ENCODE measurements at regions not wholly inside any gene's neighbourhood (a gene's known extent, or its start where the extent isn't known, plus 50 kb on each side); places are given as distances from the start of the nearest gene placed in this dataset.

DNA sequence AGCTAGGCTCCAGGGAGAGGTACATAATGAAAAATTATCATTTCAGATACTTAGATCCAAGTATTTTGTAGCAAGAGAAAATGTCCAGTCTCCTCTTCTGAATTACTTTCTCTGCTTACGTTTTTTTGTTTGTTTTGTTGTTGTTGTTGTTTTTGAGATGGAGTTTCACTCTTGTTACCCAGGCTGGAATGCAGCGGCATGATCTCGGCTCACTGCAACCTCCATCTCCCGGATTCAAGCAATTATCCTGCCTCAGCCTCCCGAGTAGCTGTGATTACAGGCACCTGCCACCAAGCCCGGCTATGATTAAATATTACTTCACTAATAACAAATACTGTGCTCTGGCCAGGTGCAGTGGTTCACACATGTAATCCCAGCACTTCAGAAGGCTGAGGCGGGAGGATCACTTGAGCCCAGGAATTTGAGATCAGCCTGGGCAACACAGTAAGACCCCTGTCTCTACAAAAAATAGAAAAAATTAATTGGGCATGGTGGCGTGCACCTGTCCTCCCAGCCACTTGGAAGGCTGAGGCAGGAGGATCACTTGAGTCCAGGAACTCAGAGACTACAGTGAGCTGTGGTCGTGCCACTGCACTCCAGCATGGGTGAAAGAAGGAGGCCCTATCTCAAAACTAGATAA is 155.0 kb upstream of the JARID2 start:
- H3K27ac ChIP-seq, result no peak overlapping the region
- WGBS, 3 donors, result 58 to 64% (median 64%) methylated on average over 9 of the region's 9 CpGs
- H3K36me3 ChIP-seq, result no peaks in the 10 kb centered on the region
- intact Hi-C loops (cut with DNase I), result no loop called here
- H3K9me3 ChIP-seq, result no peaks in the 10 kb centered on the region
- no peaks in the 10 kb centered on the region for H3K27me3 ChIP-seq
- no peak overlapping the region for H3K4me3 ChIP-seq
- DNase-seq, result no peak
- H3K4me1 ChIP-seq (ENCODE audit: insufficient read depth), result no peaks in the 10 kb centered on the region
- TF ChIP-seq POLR2A (IDR thresholded peaks at IDR 0.05), result no peak
- TF ChIP-seq EP300 (IDR thresholded peaks at IDR 0.05), result no peak
- TF ChIP-seq, protein P1, sequence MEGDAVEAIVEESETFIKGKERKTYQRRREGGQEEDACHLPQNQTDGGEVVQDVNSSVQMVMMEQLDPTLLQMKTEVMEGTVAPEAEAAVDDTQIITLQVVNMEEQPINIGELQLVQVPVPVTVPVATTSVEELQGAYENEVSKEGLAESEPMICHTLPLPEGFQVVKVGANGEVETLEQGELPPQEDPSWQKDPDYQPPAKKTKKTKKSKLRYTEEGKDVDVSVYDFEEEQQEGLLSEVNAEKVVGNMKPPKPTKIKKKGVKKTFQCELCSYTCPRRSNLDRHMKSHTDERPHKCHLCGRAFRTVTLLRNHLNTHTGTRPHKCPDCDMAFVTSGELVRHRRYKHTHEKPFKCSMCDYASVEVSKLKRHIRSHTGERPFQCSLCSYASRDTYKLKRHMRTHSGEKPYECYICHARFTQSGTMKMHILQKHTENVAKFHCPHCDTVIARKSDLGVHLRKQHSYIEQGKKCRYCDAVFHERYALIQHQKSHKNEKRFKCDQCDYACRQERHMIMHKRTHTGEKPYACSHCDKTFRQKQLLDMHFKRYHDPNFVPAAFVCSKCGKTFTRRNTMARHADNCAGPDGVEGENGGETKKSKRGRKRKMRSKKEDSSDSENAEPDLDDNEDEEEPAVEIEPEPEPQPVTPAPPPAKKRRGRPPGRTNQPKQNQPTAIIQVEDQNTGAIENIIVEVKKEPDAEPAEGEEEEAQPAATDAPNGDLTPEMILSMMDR (IDR thresholded peaks at IDR 0.05), result no peak

DNA sequence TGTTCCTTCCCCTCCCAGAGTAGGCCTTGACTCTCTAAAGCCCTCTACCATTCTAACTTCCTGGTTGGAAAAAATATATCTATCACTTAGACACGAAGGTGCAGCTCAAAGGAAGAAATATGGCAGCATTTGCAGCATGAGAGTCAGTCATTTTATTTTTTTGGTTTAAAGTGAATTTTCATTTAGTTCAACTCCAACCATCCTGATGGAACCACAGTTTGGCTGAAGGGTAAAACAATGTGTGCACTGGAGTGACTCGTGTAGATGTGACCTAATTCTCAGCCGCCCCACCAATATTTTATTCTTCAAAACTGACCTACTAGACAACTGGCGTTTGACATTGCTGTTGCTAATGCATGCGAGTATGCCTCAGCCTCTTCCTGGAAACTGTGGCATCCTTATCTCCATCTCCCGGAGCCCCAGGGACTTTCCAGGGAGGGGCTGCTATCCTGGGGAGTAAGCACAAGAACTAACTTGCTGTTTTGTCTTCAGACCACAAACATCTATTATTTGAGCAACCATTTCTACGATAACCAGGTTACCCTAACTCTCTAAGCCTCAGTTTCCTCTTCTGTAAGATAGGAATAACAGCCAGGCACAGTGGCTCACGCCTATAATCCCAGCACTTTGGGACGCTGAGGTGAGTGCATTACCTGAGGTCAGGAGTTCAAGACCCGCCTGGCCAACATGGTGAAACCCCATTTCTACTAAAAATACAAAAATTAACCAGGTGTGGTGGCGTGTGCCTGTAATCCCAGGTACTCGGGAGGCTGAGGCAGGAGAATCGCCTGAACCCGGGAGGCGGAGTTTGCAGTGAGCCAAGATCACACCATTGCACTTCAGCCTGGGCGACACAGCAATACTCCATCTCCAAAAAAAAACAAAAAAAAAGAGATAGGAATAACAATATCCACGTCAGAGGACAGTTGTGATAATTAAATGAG is 148.7 kb upstream of the JARID2 start:
- TF ChIP-seq POLR2A (IDR thresholded peaks at IDR 0.05) (no peak), EP300 (IDR thresholded peaks at IDR 0.05) (no peak)
- TF ChIP-seq, protein P1 (IDR thresholded peaks at IDR 0.05), result no peak
- no peaks in the 10 kb centered on the region for H3K27me3 ChIP-seq
- no peak overlapping the region for H3K4me3 ChIP-seq
- H3K9me3 ChIP-seq, result no peaks in the 10 kb centered on the region
- DNase-seq, result no peak
- intact Hi-C loops (cut with DNase I), result no loop called here
- H3K4me1 ChIP-seq (ENCODE audit: insufficient read depth), result no peaks in the 10 kb centered on the region
- no peak overlapping the region for H3K27ac ChIP-seq
- WGBS, 3 donors, result 85 to 92% (median 88%) methylated on average over 17 of the region's 17 CpGs
- H3K36me3 ChIP-seq, result no peaks in the 10 kb centered on the region

DNA sequence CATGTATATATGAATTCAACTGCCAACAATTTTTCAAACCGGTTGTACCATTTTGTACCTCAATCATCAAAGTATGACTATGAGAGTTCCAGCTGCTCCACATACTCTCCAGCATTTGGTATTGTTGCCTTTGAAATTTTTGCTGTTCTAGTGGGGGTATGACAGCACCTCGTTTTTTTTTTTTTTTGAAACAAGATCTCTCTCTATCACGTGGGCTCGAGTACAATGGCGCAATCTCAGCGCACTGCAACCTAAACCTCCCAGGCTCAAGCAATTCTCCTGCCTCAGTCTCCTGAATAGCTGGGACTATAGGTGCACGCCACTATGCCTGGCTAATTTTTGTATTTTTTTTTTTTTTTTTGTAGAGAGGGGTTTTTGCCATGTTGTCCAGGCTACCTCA is 144.7 kb upstream of the JARID2 start:
- H3K4me3 ChIP-seq, result no peak overlapping the region
- H3K36me3 ChIP-seq, result no peaks in the 10 kb centered on the region
- no peak overlapping the region for H3K27ac ChIP-seq
- TF ChIP-seq EP300 (IDR thresholded peaks at IDR 0.05), result no peak
- TF ChIP-seq, protein P1 (IDR thresholded peaks at IDR 0.05), result no peak
- TF ChIP-seq POLR2A (IDR thresholded peaks at IDR 0.05), result no peak
- no peaks in the 10 kb centered on the region for H3K9me3 ChIP-seq
- no peaks in the 10 kb centered on the region for H3K4me1 ChIP-seq (ENCODE audit: insufficient read depth)
- intact Hi-C loops (cut with DNase I), result no loop called here
- no peaks in the 10 kb centered on the region for H3K27me3 ChIP-seq
- no peak for DNase-seq
- 94 to 95% (median 95%) methylated on average over 7 of the region's 7 CpGs for WGBS, 3 donors

DNA sequence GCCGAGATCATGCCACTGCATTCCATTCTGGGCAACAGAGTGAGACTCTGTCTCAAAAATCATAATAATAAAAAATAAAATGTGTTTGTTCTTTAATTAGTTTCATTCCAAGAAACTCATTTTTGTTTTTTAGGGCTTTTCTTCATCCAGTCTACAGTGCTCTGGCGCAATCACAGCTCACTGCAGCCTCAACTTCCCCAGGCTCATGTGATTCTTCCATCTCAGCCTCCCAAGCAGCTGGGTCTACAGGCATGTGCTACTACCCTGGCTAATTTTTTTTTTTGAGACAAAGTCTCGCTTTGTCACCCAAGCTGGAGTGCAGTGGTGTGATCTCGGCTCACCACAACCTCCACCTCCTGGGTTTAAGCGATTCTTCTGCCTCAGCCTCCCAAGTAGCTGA is 143.6 kb upstream of the JARID2 start:
- TF ChIP-seq, protein P1 (IDR thresholded peaks at IDR 0.05), result no peak
- TF ChIP-seq POLR2A (IDR thresholded peaks at IDR 0.05), result no peak
- TF ChIP-seq EP300 (IDR thresholded peaks at IDR 0.05), result no peak
- no peak overlapping the region for H3K4me3 ChIP-seq
- H3K9me3 ChIP-seq, result no peaks in the 10 kb centered on the region
- intact Hi-C loops (cut with DNase I), result no loop called here
- no peaks in the 10 kb centered on the region for H3K27me3 ChIP-seq
- no peaks in the 10 kb centered on the region for H3K4me1 ChIP-seq (ENCODE audit: insufficient read depth)
- H3K36me3 ChIP-seq, result no peaks in the 10 kb centered on the region
- no peak overlapping the region for H3K27ac ChIP-seq
- DNase-seq, result no peak
- WGBS, 3 donors, result 93 to 97% (median 97%) methylated on average over 5 of the region's 5 CpGs
